HG02884 (cell line): ENCODE measurements at regions not wholly inside any gene's neighbourhood (a gene's known extent, or its start where the extent isn't known, plus 50 kb on each side); places are given as distances from the start of the nearest gene placed in this dataset.

ENCODE experiments used
- ATAC-seq: cut with Tn5 transposase; IDR thresholded peaks from one replicate; pipeline ENCODE4 v1.9.1; 2021; ENCODE audit warnings: mild to moderate bottlenecking, moderate library complexity; ENCODE audit not compliant: unreplicated experiment

DNA sequence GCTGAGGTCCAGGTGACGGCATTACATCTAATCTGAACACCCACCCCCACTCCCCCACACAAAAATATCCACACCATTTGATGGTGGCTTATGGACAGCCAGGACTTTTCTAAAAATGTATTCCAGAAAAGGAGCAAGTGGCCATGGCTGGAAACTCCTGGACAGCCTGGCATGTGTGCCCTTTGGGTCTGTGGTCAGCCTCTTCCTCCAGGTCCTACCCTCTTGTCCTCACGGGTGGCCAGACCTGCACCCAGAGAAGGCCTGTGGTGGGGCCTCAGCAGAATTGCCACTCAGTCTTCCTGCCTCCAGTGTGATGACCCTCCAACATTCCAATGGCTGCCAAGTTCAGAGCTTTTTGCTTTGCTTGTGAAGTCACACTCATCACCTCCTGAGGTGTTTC is 600.6 kb downstream of the AJAP1 start:
- no peak for ATAC-seq

DNA sequence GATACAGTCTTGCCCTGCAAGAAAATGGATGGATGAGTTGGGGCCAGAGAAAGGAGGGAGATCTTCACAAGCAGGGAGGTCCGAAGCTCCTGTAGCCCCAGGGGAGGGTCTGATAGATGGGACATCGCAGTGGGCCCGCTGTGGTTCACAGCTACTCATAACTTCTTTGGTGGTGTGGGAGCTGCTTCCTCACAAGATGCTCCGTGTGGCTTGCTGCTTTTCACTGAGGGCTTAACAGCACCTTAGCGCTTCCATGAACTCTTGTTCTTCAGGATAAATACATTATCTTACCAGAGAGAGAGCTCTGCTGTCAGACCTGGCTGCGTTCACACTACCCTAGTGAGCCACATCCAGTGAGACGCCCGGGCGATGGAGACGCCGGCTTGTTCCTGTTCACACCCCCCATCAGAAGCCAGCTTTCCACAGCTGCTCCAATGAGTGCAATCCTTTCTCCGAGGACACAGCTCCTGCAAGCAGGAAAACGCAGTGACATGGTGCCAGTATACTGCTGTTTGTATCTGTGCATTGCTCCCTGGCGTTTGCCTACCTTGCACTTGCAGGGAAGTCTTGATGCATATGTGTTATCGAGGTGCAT is 599.8 kb downstream of the AJAP1 start:
- ATAC-seq, result no peak

DNA sequence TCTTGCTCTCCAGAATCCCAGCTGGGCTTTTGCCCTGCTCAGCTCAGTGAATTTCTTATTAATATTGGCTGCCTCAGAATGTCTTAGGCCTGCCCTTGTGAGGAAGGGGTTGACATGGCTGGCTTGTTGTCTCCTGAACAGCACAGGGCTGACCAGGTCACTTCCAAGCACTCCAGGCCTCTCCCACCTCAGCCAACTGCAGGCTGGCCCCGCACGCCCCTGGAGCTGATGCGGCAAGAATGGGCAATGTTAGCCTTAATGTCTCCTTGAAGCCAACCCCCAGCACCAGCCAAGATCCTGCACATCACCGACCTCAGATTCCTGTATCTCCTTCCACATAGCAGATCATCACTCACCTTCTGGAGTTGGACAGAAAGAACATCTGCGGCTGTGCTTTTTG is 598.6 kb downstream of the AJAP1 start:
- ATAC-seq, result no peak

DNA sequence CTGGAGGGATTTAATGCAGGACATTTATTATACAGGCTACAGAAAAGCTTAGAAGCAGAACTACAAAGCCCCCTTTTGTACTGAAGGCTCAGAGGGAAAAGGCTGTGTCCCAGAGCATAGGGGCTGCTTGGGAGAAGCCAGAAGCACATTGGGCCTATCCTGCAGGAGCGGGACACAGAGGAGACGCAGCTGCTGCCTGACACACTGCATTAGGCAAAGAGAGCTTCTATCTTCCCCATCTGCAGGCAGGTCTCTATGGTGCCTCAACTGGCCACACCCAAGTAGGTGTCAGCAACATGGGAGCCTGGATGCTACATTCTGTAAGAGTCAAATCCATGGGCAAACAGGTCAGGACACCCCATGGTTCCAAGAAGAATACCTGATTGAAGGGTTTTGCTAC is 595.9 kb downstream of the AJAP1 start:
- ATAC-seq, result no peak

DNA sequence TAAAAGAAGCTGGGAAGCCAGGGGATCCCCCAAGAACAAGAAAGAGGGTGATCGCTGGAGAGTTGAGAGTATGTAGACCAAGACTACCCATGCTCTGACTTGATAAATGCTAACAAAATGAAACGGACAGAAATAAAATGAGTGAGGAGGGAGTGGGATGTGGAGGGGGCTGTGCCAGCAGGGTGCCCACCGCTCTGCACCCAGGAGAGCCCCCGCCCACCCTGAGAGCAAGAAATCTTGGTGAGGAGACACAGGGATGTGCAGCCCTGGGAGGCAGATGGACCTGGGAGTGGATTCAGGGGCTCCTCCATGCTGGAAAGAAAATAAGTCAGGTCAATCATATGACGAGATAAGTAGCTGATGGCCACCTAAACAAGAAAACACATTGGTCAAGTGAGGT is 590.9 kb downstream of the AJAP1 start:
- no peak for ATAC-seq

DNA sequence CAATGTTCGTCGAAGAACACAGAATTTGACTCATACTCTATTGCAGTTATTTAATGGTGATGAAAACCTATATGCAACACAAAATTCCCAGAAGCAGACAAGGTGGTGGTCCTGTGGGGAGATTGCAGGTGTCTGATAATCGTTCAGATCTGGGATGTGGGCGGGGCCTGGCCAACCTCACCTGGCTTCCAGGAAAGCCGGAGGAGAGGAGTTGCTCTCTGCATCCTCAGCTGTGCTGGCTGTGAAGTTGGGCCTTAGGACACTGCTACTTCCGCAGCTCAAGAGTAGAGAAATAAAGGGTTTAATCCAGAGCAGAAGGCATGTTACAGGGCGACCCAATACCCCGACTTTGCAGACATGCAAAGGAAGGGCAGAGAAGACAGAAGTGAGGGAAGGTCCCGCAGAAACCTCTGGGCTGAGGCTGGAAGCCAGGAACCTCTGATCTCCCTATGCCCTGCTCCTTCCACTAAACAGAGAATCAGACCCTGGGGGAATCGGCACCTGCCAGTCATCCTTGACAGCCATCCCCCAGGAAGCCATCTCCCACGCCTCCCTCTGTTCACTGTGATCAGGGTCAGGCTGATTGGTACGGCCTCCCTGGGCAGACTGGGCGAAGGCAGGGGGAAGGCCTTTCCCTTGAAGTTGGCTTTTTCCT is 590.3 kb downstream of the AJAP1 start:
- no peak for ATAC-seq

DNA sequence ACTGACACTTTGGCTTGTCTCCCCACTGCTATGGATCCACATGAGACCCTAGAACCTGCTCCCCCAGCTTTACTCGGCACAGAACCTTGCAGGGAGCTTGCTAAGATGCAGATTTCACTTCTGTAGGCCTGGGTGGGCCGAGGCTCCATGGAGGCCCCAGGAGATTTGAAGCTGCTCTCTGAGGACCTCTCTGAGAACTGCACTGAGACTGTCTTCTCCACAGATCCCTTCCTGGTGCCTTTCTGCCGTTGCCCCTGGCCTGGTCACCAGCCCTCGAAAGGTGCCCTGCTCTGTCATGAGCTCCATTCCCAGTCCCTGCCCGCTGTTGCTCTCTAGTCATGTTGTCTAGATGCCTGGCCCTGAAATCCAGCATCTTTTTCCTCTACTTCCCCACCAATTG is 588.4 kb downstream of the AJAP1 start:
- no peak for ATAC-seq

DNA sequence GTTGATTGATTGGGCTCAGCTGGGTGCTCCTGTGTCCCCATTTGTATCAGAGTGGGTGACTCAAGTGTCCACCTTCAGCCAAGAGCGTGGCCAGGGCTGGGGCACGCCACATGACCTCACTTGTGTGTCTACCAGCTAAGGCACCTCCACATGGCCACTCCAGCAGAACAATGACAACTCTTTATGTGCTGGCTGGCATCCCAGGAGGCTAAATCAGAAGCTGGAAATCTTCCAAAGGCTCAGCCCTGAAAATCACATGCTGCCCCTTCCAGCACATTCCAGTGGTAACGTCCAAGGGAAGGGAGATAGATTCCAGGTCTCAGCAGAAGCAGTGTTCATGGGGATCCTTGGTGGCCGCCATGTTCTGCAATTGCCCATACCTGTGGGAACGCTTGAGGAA is 585.5 kb downstream of the AJAP1 start:
- ATAC-seq, result no peak

DNA sequence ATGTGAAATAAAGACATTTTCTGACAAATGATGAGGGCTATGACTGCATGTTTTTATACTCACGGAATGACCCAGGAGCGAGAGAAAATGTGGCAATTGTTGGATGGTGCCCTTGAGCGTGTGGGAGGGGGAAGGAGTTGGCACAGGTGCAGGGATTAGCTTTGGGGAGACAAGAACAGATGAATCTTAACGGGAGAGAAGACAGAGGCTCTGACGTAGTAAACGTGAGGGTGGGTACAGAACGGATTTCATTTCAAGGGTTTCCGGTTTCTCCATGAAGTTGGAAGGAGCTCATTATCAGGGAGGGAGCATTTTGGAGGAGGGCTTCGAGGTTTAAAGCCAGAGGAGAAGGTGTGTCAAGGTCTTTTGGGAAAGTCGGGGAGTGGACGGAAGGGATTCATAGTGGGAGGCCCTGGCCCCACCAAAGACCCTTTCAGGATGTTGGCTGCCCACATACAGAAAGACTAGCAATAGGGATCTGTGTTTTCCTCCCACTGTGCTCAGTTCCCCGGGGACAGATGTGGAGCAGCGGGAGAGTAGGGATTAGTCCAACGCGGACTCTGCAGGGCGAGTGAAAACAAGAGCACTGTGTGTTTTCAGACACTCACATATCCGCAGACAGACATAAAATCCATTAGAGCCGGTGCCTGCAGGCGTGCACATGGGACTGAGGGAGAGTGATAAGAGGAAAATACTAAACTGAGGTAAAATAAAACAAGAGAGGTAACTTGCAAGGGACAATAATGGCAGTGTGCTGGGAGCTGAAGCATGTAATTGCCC is 584.1 kb downstream of the AJAP1 start:
- ATAC-seq, result no peak

DNA sequence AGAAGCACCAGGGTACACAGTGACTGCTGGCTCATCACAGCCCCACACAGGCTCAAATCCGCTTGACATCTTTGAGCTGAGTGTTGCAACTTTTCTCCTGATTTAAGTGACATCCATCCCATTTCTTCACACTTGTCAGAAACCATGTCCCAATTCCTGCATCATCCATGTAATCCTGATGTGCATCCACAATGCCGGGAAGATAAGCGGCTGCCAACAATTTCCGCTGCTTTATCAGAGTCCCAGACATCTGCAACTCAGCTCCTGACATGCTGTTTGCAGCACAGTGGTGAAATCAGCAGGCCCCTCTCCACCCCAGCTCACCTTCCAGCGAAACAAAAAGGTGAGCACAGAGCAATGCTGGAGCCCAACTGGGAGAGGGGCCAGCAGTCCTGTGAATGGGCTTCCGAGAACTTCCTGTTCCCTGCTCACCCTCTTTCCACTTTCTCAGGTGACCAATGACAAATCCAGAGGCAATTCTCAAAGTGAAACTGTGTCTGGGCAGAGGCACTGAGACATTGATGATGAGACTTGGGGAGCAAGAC is 581.0 kb downstream of the AJAP1 start:
- no peak for ATAC-seq

DNA sequence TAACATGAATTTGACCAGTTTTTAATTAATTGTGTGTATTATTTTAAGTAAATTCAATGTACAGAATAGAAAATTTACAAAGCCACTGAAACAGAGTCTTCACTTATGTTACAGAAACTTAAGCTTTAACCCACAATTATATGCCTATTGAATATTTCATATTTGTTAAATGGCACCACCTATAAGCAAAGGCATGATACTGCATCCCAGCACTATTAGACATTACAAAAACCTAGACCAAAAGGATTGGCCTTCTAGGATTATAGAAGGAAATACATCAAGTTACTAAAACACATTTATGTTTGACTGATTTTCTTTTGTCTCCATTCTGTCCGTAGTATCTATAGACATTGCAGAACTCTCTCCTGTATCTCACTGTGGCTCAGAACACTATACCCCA is 578.1 kb downstream of the AJAP1 start:
- no peak for ATAC-seq

DNA sequence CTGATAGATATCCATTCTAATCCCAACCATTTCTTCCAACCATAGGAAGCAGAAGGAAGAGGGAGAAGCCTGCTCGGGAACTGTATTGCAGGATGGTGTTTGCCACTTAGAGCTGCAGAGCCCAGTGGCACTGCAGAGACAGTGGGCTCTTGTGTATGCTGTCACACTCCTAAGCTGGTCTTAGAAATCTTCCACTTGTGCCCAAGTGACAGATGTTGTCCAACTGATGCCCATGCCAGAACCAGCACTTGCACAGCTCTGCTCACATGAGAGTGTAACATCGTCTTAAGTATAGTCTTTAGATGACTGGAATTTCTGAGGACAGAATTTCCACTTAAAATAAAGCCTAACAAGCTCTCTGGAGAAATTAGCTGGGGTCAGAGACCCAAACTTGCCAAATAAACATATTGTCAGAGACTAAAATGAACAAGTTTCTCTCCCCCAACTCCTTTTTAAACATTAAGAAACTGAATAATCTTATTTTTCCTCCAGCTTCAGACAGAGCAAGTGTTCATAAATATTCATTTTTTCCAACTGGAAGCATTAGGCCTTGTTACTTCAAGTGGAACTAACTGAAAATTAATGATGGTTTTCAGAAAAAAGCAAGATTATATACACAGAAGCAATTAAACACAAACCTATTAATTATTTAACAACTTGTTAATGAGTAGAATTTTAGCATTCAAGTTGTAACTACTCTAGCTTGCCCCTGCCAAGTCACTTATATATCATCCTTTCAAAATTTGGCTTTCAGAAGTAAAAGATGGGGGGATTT is 577.3 kb downstream of the AJAP1 start:
- no peak for ATAC-seq

DNA sequence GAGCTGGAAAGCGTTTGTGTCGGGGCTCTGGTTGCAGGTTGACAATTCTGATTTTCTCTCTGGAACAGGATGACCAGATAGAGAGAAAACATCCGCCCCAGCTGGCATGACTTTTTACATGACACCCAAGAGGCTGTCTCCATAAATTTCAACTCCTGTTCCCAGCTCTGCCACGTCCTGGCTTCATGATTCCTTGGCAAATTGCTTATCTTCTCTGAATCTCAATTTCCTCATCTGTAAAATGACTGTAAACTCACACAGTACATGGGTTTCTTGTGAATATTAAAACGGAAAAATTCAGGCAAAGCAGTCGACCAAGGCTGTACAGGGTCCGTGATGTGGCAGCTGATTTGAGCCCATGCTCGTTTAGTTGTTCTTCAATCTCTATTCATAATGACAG is 572.7 kb downstream of the AJAP1 start:
- no peak for ATAC-seq

DNA sequence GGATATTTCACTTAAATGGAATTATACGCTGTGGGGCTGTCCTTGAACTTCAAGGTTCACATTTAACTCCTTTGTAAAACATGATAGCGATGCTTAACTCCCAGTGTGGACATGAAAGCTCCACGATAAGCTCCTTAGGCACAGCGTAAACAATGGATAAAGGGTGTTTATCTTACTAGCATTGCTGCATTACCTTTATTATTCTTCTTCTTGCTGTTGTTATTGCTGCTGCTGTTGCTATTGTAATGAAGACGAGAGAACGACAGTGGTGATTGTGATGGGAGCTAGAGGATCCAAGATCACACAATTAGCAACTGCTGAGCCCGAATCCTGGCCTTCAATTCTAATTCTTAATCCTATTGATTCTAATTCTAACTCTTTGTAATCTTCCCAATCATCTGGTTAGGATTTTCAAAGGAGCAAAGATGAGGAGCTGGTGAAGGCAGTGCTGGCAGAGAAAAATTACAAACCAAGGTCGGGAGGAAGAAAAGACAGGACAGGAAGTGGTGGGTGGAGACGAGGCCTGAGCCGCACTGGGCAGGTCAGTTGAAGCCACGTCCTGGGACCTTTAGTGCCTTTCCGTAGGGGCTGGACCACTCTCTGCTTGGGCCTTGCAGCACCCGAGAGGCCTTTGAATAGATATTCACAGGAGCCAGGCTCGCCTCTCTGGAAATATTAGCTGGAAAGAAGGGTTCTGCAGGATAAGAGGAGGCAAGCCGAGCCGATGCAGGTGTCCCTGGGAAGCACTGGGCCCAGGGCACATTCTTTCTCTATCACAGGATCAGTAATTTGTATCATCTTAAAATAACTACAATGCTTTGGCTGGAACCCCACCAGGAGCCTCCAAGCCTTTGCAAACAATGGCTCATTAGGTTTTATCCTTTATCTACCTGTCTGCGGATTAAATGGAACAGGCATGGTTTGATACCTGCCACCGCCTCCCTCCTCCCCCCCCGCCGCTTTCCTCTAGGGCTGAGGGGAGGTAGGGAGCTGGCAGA is 571.6 kb downstream of the AJAP1 start:
- no peak for ATAC-seq

DNA sequence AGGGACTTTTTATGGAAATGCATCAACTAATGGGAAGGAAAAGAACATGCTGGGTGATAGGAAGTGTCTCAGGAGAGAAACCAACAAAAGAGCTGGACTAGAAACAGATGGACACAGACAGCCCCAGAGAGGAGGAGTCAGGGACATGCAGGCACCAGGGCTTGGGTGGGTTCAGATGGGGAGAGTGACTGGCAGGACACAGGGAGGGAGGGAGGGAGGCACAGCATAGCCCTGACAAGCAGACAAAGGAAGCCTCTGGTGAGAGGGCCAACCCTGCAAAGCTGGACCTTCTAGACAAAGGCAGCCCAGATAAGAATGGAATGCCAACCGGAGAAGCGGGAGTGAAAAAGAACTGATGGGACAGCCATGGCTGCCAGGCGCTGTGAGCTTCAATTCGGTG is 568.8 kb downstream of the AJAP1 start:
- no peak for ATAC-seq

DNA sequence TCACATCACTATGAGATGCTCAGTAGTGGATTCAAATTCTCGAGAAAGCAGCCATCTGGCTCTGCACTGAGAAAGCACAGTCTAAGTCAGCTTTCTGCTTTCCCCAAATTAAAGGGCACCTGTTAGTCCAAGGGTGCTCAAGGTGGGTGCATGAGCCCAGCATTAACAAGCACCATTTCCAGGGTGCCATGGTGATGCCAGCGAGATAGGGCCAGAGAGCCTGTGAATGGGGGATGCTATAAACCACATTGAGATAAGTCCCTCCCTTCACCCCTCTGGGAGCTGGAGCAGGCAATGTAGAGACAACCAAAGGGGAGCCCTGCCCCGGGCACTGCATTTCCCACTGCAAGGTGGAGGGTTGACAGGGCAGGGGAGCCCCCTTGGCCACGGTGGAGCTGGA is 568.2 kb downstream of the AJAP1 start:
- no peak for ATAC-seq

DNA sequence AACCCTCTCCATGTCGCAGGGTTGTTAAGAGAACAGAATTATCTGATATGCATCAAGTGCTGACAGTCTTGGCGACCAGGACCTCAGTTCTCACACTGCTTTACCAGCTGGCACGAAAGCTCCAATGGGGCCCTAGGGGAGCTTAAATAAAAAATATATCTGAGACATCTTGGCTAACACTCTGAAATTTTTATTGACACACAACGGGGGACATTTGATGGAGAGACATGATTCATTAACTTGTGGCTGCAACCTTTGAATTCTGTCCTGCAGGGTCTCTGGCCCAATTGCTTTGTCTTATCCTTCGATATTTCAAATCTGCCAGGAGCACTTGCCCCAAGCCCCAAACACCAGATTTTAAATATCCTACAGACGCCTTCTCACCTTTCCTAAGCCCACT is 567.0 kb downstream of the AJAP1 start:
- no peak for ATAC-seq

DNA sequence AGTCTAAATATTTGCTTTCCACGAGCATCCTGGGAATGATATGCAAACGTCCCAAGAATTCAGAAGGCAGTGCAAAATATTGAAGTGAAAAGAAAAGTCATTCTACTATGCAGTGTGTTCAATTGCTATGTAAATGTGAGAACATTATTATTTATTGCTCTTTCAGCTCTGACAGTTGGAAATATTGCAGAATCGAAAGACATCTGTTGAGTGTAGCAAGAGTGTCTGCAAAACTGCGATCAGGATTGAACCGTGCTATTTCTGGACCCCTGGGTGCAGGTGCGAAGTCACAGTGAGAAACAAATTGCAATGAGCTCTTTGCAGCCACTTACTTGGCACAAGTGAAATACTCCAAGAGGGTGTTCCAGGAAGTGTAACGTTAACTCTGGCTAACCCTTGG is 566.4 kb downstream of the AJAP1 start:
- no peak for ATAC-seq

DNA sequence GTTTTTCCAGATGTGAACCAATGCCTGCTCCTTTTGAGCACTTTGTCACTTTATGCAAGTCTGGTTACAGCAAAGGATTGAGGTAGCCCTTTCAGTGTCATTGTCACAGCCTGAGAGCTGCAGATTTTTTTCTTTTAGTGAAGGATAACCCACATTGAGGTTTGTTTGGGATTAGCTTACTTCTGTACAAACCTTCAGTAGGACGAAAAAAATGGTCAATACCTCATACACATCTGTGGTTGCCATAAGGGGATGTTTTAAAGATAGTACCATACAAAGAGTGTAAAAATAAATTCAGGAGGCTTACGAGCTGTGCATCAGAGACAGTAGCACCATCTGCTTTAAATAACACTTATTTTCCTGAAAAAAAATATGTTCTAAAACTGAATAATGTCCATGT is 566.0 kb downstream of the AJAP1 start:
- ATAC-seq, result no peak

DNA sequence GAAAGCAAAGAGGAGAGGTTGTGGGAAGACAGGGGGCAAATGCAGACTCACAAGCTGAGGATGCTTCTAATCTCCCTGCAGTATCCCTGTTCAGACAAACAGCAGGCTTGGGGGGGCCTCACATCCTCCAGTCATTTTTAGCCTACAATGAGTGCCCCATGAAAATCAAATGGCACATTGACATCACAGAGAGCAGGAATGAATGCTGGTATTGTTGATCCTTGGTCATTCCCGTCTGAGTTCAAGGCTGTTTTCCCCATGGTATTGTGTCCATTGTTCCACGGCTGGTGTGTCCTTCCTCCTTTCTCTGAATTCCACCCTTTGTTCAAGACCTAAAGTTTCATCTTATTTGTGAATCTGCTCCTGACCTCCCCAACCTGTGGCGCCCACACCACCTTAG is 545.6 kb downstream of the AJAP1 start:
- ATAC-seq, result no peak
